Peyer's patch (tissue), 4 donors: ENCODE measurements at regions not wholly inside any gene's neighbourhood (a gene's known extent, or its start where the extent isn't known, plus 50 kb on each side); places are given as distances from the start of the nearest gene placed in this dataset.
"Not testable (repeated sequence)": the region's sequence is repeated elsewhere in the genome, so short reads cannot be mapped to it uniquely, and the experiment has no call there.

Experiments used
- DNase-seq, 3 donors: peaks; one replicate each; pipeline ENCODE4 v3.0.0-alpha.2; 2017 to 2019
- H3K27ac ChIP-seq, 4 donors: fragments of 200-600 bp; sonication (generic); one replicate each; pipeline ENCODE4 v1.5.1; 2016 to 2019
- H3K27me3 ChIP-seq, 2 donors: fragments of 200-600 bp; sonication (generic); one replicate each; pipeline ENCODE4 v1.5.1; 2019
- H3K36me3 ChIP-seq, 3 donors: fragments of 200-600 bp; sonication (generic); one replicate each; pipeline ENCODE4 v1.5.1; 2016 to 2019
- H3K4me1 ChIP-seq, 4 donors: fragments of 200-600 bp; sonication (generic); one replicate each; pipeline ENCODE4 v1.5.1; 2016 to 2019
- H3K4me3 ChIP-seq, 4 donors: fragments of 200-600 bp; sonication (generic); 1 replicate in 3 of 4; 2 replicates in 1 of 4; pipeline ENCODE4 v1.5.1; 2016 to 2019; ENCODE audit warnings: mild to moderate bottlenecking in 1 of 4
- H3K9me3 ChIP-seq, 4 donors: fragments of 200-600 bp; sonication (generic); one replicate each; pipeline ENCODE4 v1.5.1; 2016 to 2019; ENCODE audit warnings: mild to moderate bottlenecking in 1 of 4
- POLR2A ChIP-seq, 2 donors: fragments of 450-650 bp; IDR thresholded peaks; one replicate each; pipeline ENCODE4 v1.5.1; 2017; ENCODE audit warnings: antibody characterized with exemption in 2 of 2, mild to moderate bottlenecking in 2 of 2, moderate library complexity in 2 of 2
- TF ChIP-seq, protein P1 (sequence below), 6 experiments: fragments of 450-650 bp in 4 of 6; fragments of 200-600 bp in 2 of 6; sonication (generic) in 1 of 6; IDR thresholded peaks; one replicate each; pipeline ENCODE4 v1.5.1; 2017 to 2019; ENCODE audit warnings: antibody characterized with exemption in 6 of 6, mild to moderate bottlenecking in 3 of 6, moderate library complexity in 1 of 6

DNA sequence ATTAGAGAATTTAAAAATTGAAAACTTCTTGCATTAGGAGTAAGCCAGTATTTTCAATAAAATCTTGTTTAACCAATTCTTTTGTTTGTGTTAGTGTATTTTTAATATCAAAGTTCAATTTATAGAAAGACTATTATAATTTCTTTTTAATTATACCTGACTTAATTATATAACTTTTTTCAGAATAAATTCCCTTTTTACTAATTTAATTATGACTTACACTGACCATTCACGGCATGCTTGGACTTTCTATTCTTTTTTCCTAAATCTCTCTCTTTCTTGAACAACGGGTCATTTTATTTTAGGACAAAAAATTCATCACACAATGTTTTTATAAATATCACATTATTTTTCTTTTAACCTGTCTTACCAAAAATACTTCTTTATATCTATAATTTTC is 555.3 kb upstream of the PTGER4 start:
- Histone ChIP-seq H3K36me3 (no peaks in the 10 kb centered on the region), H3K9me3 (peaks cover 0 to 5% (median 0%) of the 10 kb centered on the region in 4 donors), H3K27ac (no peak overlapping the region), H3K4me1 (no peaks in the 10 kb centered on the region), H3K4me3 (no peak overlapping the region), H3K27me3 (no peaks in the 10 kb centered on the region)
- no peak for DNase-seq
- TF ChIP-seq, protein P1, sequence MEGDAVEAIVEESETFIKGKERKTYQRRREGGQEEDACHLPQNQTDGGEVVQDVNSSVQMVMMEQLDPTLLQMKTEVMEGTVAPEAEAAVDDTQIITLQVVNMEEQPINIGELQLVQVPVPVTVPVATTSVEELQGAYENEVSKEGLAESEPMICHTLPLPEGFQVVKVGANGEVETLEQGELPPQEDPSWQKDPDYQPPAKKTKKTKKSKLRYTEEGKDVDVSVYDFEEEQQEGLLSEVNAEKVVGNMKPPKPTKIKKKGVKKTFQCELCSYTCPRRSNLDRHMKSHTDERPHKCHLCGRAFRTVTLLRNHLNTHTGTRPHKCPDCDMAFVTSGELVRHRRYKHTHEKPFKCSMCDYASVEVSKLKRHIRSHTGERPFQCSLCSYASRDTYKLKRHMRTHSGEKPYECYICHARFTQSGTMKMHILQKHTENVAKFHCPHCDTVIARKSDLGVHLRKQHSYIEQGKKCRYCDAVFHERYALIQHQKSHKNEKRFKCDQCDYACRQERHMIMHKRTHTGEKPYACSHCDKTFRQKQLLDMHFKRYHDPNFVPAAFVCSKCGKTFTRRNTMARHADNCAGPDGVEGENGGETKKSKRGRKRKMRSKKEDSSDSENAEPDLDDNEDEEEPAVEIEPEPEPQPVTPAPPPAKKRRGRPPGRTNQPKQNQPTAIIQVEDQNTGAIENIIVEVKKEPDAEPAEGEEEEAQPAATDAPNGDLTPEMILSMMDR (IDR thresholded peaks at IDR 0.05): no peak
- TF ChIP-seq POLR2A (IDR thresholded peaks at IDR 0.05): no peak

GRCh38 chr5:40121236-40121635 is 558.5 kb upstream of the PTGER4 start:
- Histone ChIP-seq H3K4me3 (no peak overlapping the region), H3K4me1 (no peaks in the 10 kb centered on the region), H3K9me3 (peaks cover 0 to 5% (median 0%) of the 10 kb centered on the region in 4 donors), H3K27ac (no peak overlapping the region), H3K27me3 (no peaks in the 10 kb centered on the region), H3K36me3 (no peaks in the 10 kb centered on the region)
- no peak for TF ChIP-seq POLR2A (IDR thresholded peaks at IDR 0.05)
- TF ChIP-seq, protein P1 (IDR thresholded peaks at IDR 0.05): no peak
- no peak for DNase-seq

GRCh38 chr5:40112875-40113274 is 566.8 kb upstream of the PTGER4 start:
- no peak for DNase-seq
- Histone ChIP-seq H3K4me3 (no peak overlapping the region), H3K27ac (no peak overlapping the region), H3K9me3 (no peaks in the 10 kb centered on the region), H3K4me1 (peaks cover 0 to 16% (median 0%) of the 10 kb centered on the region in 4 donors), H3K36me3 (no peaks in the 10 kb centered on the region), H3K27me3 (no peaks in the 10 kb centered on the region)
- TF ChIP-seq, protein P1 (IDR thresholded peaks at IDR 0.05): no peak
- TF ChIP-seq POLR2A (IDR thresholded peaks at IDR 0.05): no peak

DNA sequence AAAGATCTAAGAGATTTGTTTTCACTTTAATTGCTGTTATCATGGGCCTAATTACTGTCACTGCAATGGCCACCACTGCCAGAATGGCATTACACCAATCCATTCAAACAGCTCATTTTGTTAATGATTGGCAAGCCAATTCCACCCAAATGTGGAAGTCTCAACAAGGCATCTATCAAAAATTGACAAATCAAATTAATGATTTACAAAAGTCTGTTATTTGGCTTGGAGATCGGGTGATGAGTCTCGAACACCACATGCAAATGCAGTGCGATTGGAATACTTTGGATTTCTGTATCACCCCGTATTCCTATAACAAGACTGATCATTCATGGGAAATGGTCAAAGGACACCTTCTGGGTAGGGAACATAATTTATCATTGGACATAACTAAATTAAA is 568.7 kb upstream of the PTGER4 start:
- not testable (repeated sequence) for H3K4me3 ChIP-seq, H3K27me3 ChIP-seq, H3K36me3 ChIP-seq

GRCh38 chr5:40108764-40109390 is 570.8 kb upstream of the PTGER4 start:
- peak in 1 of 3 donors; percentile 46 for DNase-seq
- H3K36me3 ChIP-seq, H3K9me3 ChIP-seq, H3K27me3 ChIP-seq, H3K4me3 ChIP-seq, H3K27ac ChIP-seq: not testable (repeated sequence)
- peaks cover 0 to 16% (median 0%) of the 10 kb centered on the region in 4 donors for H3K4me1 ChIP-seq

More for the DNA sequence above, 568.7 kb upstream of the PTGER4 start:
- not testable (repeated sequence) for DNase-seq, H3K9me3 ChIP-seq, H3K27ac ChIP-seq
- H3K4me1 ChIP-seq: peaks cover 0 to 16% (median 0%) of the 10 kb centered on the region in 4 donors

GRCh38 chr5:40107786-40108185 is 571.9 kb upstream of the PTGER4 start:
- not testable (repeated sequence) for H3K27me3 ChIP-seq, DNase-seq, H3K9me3 ChIP-seq, H3K4me3 ChIP-seq, H3K27ac ChIP-seq, H3K36me3 ChIP-seq
- H3K4me1 ChIP-seq: peaks cover 0 to 16% (median 0%) of the 10 kb centered on the region in 4 donors

DNA sequence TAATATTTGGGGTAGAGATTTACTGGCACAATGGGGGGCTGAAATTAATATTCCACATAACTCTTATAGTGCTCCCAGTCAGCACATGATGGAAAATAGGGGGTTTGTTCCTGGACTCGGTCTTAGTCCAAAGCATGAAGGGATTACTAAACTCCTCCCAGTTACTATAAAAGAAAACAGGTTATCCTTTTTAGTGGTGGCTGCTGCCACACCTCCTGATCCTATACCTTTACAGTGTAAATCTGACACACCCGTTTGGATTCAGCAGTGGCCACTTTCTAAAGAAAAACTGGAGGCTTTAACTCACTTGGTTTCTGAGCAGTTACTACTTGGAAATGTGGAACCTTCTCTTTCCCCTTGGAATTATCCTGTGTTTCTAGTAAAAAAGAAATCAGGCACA is 572.9 kb upstream of the PTGER4 start:
- Histone ChIP-seq H3K9me3 (no peaks in the 10 kb centered on the region), H3K27me3 (no peaks in the 10 kb centered on the region), H3K27ac (no peak overlapping the region), H3K4me3 (no peak overlapping the region), H3K36me3 (no peaks in the 10 kb centered on the region), H3K4me1 (peaks cover 0 to 16% (median 0%) of the 10 kb centered on the region in 4 donors)
- DNase-seq: no peak
- TF ChIP-seq, protein P1 (IDR thresholded peaks at IDR 0.05): no peak
- TF ChIP-seq POLR2A (IDR thresholded peaks at IDR 0.05): no peak
